Superior temporal gyrus (tissue), 1 donor: ENCODE measurements at regions not wholly inside any gene's neighbourhood (a gene's known extent, or its start where the extent isn't known, plus 50 kb on each side); places are given as distances from the start of the nearest gene placed in this dataset.

Experiments used
- DNase-seq: peaks from one replicate; pipeline ENCODE4 v3.0.0-alpha.2; 2016; ENCODE audit errors: extremely low spot score

DNA sequence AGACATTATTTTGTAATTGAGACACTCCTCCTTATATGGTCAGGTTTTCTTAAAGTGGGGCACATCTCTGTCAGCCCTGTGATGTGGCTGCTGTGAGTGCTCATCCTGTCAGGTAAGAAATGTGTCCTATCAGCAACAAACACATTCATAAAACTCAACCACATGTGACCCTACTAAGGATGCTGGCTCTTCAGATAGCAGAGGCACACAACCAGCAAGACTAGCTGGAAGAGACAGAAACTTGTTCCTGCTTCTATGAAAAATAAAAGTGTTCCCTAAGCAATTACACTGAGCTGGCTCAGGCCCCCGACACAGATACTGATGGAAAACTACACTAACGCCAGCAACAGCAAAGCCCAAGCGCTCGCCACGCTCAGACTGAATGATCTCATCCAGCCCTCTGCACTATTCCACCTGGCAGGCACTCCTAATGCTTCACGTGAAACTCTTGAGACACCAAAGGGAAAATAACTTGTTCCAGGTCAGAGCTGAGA lies 49.8 kb upstream of the CYP2D6 start:
- peak; percentile 50 for DNase-seq
